ENCODE measurements at regions not wholly inside any gene's neighbourhood (a gene's known extent, or its start where the extent isn't known, plus 50 kb on each side); places are given as distances from the start of the nearest gene placed in this dataset.

GRCh38 chr4:157977086-157977485, 195.7 kb downstream of the GASK1B start:
- no peak overlapping the region for H3K4me3 ChIP-seq (ENCODE audit: low read depth, low read length)
- no peaks in the 10 kb centered on the region for H3K4me1 ChIP-seq (ENCODE audit: control insufficient read depth, insufficient read depth, low read length)
- CTCF ChIA-PET: interaction anchor here (0.7 to 2.6 kb wide), 2 partner anchors 15 to 758 kb away, joined by 3 to 7 read pairs; no protein-coding TSS in a partner anchor
- no peaks in the 10 kb centered on the region for H3K9me3 ChIP-seq (ENCODE audit: control insufficient read depth, insufficient read depth, low read depth, low read length)
- POLR2A ChIA-PET: no interaction called here
- H3K36me3 ChIP-seq (ENCODE audit: control insufficient read depth in 2 of 2, insufficient read depth in 1 of 2, low read length in 2 of 2): no peaks in the 10 kb centered on the region
- TF ChIP-seq ZNF341 (tag by site-specific recombination; IDR thresholded peaks at IDR 0.05; ENCODE audit: low read depth) (no peak), KLF10 (tag by site-specific recombination; IDR thresholded peaks at IDR 0.05) (no peak), SP7 (tag by site-specific recombination; IDR thresholded peaks at IDR 0.05) (no peak), ZNF658 (tag by site-specific recombination; IDR thresholded peaks at IDR 0.05) (no peak), ZNF776 (tag by site-specific recombination; IDR thresholded peaks at IDR 0.05; ENCODE audit: borderline replicate concordance) (no peak), ELK4 (IDR thresholded peaks at IDR 0.05; ENCODE audit: borderline replicate concordance, low read depth, low read length) (no peak), ZNF610 (tag by site-specific recombination; IDR thresholded peaks at IDR 0.05; ENCODE audit: borderline replicate concordance) (no peak), ZNF571 (tag by site-specific recombination; IDR thresholded peaks at IDR 0.05) (no peak), ZNF311 (tag by site-specific recombination; IDR thresholded peaks at IDR 0.05; ENCODE audit: borderline replicate concordance) (no peak), ZSCAN4 (tag by site-specific recombination; IDR thresholded peaks at IDR 0.05) (no peak)
- TF ChIP-seq, protein P1, sequence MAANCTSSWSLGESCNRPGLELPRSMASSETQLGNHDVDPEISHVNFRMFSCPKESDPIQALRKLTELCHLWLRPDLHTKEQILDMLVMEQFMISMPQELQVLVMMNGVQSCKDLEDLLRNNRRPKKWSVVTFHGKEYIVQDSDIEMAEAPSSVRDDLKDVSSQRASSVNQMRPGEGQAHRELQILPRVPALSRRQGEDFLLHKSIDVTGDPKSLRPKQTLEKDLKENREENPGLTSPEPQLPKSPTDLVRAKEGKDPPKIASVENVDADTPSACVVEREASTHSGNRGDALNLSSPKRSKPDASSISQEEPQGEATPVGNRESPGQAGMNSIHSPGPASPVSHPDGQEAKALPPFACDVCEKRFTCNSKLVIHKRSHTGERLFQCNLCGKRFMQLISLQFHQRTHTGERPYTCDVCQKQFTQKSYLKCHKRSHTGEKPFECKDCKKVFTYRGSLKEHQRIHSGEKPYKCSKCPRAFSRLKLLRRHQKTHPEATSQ (tag by site-specific recombination; IDR thresholded peaks at IDR 0.05): no peak
- H3K27ac ChIP-seq (ENCODE audit: extremely low read depth, low read depth, low read length): no peak overlapping the region

DNA sequence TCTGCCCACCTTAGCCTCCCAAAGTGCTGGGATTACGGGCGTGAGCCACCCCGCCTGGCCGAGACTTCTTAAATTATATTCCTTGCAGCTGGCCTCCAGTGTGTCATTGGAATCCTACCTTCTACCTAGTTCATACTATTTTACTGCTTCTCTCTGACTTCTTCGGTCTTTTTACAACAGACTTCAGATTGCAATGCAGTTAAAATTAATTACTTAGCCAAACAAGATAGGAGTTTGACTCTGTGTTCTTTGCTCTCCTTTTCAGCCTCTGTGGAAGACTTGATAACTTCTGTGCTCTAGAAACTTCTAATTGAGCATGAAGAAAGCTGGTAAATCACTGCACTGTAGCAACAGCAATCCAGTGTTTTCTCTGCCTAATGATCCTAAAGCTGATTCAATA, 199.5 kb downstream of the GASK1B start:
- H3K4me3 ChIP-seq (ENCODE audit: low read depth, low read length): no peak overlapping the region

More for the DNA sequence above, 199.5 kb downstream of the GASK1B start:
- no peaks in the 10 kb centered on the region for H3K9me3 ChIP-seq (ENCODE audit: control insufficient read depth, insufficient read depth, low read depth, low read length)
- ChIA-PET POLR2A (no interaction called here), CTCF (no interaction called here)
- no peak overlapping the region for H3K27ac ChIP-seq (ENCODE audit: extremely low read depth, low read depth, low read length)
- no peaks in the 10 kb centered on the region for H3K36me3 ChIP-seq (ENCODE audit: control insufficient read depth in 2 of 2, insufficient read depth in 1 of 2, low read length in 2 of 2)
- TF ChIP-seq ZNF248 (tag by site-specific recombination; IDR thresholded peaks at IDR 0.05): no peak
- no peak for TF ChIP-seq ZNF596 (tag by site-specific recombination; IDR thresholded peaks at IDR 0.05)
- TF ChIP-seq ZNF776 (tag by site-specific recombination; IDR thresholded peaks at IDR 0.05; ENCODE audit: borderline replicate concordance): no peak
- no peak for TF ChIP-seq ELK4 (IDR thresholded peaks at IDR 0.05; ENCODE audit: borderline replicate concordance, low read depth, low read length)
- no peak for TF ChIP-seq KLF7 (tag by site-specific recombination; IDR thresholded peaks at IDR 0.05; ENCODE audit: borderline replicate concordance)
- TF ChIP-seq ZNF623 (tag by site-specific recombination; IDR thresholded peaks at IDR 0.05): no peak
- TF ChIP-seq, protein P2, sequence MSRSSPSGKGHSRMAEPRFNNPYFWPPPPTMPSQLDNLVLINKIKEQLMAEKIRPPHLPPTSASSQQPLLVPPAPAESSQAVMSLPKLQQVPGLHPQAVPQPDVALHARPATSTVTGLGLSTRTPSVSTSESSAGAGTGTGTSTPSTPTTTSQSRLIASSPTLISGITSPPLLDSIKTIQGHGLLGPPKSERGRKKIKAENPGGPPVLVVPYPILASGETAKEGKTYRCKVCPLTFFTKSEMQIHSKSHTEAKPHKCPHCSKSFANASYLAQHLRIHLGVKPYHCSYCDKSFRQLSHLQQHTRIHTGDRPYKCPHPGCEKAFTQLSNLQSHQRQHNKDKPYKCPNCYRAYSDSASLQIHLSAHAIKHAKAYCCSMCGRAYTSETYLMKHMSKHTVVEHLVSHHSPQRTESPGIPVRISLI (tag by site-specific recombination; IDR thresholded peaks at IDR 0.05): no peak
- TF ChIP-seq MYNN (tag by site-specific recombination; IDR thresholded peaks at IDR 0.05; ENCODE audit: borderline replicate concordance): no peak
- no peak for TF ChIP-seq ZNF239 (tag by site-specific recombination; IDR thresholded peaks at IDR 0.05)
- TF ChIP-seq SP7 (tag by site-specific recombination; IDR thresholded peaks at IDR 0.05): no peak
- no peaks in the 10 kb centered on the region for H3K4me1 ChIP-seq (ENCODE audit: control insufficient read depth, insufficient read depth, low read length)
